SK-N-SH treated with all-trans-retinoic acid at 6 μM for 48 hours (cell line): ENCODE measurements at regions not wholly inside any gene's neighbourhood (a gene's known extent, or its start where the extent isn't known, plus 50 kb on each side); places are given as distances from the start of the nearest gene placed in this dataset.

ENCODE experiments used
- CREB5 ChIP-seq: fragments of 250-450 bp; sonication (Bioruptor Pico); IDR thresholded peaks from 2 replicates; pipeline ENCODE4 v1.5.1; 2020; ENCODE audit warnings: low read depth, mild to moderate bottlenecking, moderate library complexity
- ISL1 ChIP-seq: fragments of 250-450 bp; sonication (Bioruptor Pico); IDR thresholded peaks from 2 replicates; pipeline ENCODE4 v2.1.2; 2022; ENCODE audit warnings: mild to moderate bottlenecking, moderate library complexity
- OSR1 ChIP-seq: fragments of 250-450 bp; sonication (Bioruptor Pico); IDR thresholded peaks from 2 replicates; pipeline ENCODE4 v1.8.0; 2022; ENCODE audit warnings: moderate library complexity, mild to moderate bottlenecking, inconsistent platforms
- PATZ1 ChIP-seq: fragments of 250-450 bp; sonication (Bioruptor Pico); IDR thresholded peaks from 2 replicates; pipeline ENCODE4 v1.8.0; 2020; ENCODE audit warnings: mild to moderate bottlenecking, moderate library complexity, borderline replicate concordance
- RARB ChIP-seq: fragments of 250-450 bp; sonication (Bioruptor Pico); IDR thresholded peaks from 2 replicates; pipeline ENCODE4 v1.8.0; 2021; ENCODE audit warnings: mild to moderate bottlenecking, moderate library complexity
- TOX ChIP-seq: fragments of 250-450 bp; sonication (Bioruptor Pico); IDR thresholded peaks from 2 replicates; pipeline ENCODE4 v1.8.0; 2021; ENCODE audit warnings: mild to moderate bottlenecking, moderate library complexity, borderline replicate concordance
- ZNF70 ChIP-seq: fragments of 450-650 bp; formaldehyde crosslinking; IDR thresholded peaks from 2 replicates; pipeline ENCODE4 v1.5.0; 2020; ENCODE audit warnings: mild to moderate bottlenecking, moderate library complexity

- TF ChIP-seq PATZ1 (CRISPR knock-in tag) (no peak), CREB5 (CRISPR knock-in tag) (no peak), ZNF70 (CRISPR knock-in tag) (no peak), ISL1 (CRISPR knock-in tag) (no peak), OSR1 (CRISPR knock-in tag) (no peak), RARB (no peak), TOX (CRISPR knock-in tag) (no peak)
Observed at GRCh38 chr2:107634172-107634571, 192.5 kb upstream of the RGPD4 start.
